ENCODE measurements at regions not wholly inside any gene's neighbourhood (a gene's known extent, or its start where the extent isn't known, plus 50 kb on each side); places are given as distances from the start of the nearest gene placed in this dataset.

GRCh38 chr6:50217841-50218240, 168.1 kb upstream of the DEFB112 start:
- Histone ChIP-seq H3K9me3 (ENCODE audit: control insufficient read depth, insufficient read depth, low read length) (no peaks in the 10 kb centered on the region), H3K4me3 (ENCODE audit: low read depth, low read length) (no peak overlapping the region)

GRCh38 chr6:50236164-50236563, 186.4 kb upstream of the DEFB112 start:
- no peak overlapping the region for H3K27ac ChIP-seq (ENCODE audit: low read depth, low read length)
- H3K9me3 ChIP-seq (ENCODE audit: control insufficient read depth, insufficient read depth, low read length) = no peaks in the 10 kb centered on the region
- no peaks in the 10 kb centered on the region for H3K4me1 ChIP-seq (ENCODE audit: control insufficient read depth, insufficient read depth, low read length)
- no peak overlapping the region for H3K9ac ChIP-seq (ENCODE audit: low read depth, low read length)
- H3K27me3 ChIP-seq (ENCODE audit: control insufficient read depth, insufficient read depth, low read length) = no peaks in the 10 kb centered on the region
- H3K4me3 ChIP-seq (ENCODE audit: low read depth, low read length) = no peak overlapping the region
- no peaks in the 10 kb centered on the region for H3K36me3 ChIP-seq (ENCODE audit: control insufficient read depth, insufficient read depth, low read length)

More at GRCh38 chr6:50217841-50218240, 168.1 kb upstream of the DEFB112 start:
- no peaks in the 10 kb centered on the region for H3K36me3 ChIP-seq (ENCODE audit: control insufficient read depth, insufficient read depth, low read length)
- H3K27ac ChIP-seq (ENCODE audit: low read depth, low read length) = no peak overlapping the region
- H3K4me1 ChIP-seq (ENCODE audit: control insufficient read depth, insufficient read depth, low read length) = no peaks in the 10 kb centered on the region
- H3K9ac ChIP-seq (ENCODE audit: low read depth, low read length) = no peak overlapping the region
- no peaks in the 10 kb centered on the region for H3K27me3 ChIP-seq (ENCODE audit: control insufficient read depth, insufficient read depth, low read length)

GRCh38 chr6:50239853-50240252, 190.1 kb upstream of the DEFB112 start:
- Histone ChIP-seq H3K27ac (ENCODE audit: low read depth, low read length) (no peak overlapping the region), H3K9me3 (ENCODE audit: control insufficient read depth, insufficient read depth, low read length) (no peaks in the 10 kb centered on the region), H3K4me3 (ENCODE audit: low read depth, low read length) (no peak overlapping the region), H3K4me1 (ENCODE audit: control insufficient read depth, insufficient read depth, low read length) (no peaks in the 10 kb centered on the region), H3K36me3 (ENCODE audit: control insufficient read depth, insufficient read depth, low read length) (no peaks in the 10 kb centered on the region), H3K9ac (ENCODE audit: low read depth, low read length) (no peak overlapping the region), H3K27me3 (ENCODE audit: control insufficient read depth, insufficient read depth, low read length) (no peaks in the 10 kb centered on the region)

- Histone ChIP-seq H3K9me3 (ENCODE audit: control insufficient read depth, insufficient read depth, low read length) (no peaks in the 10 kb centered on the region), H3K36me3 (ENCODE audit: control insufficient read depth, insufficient read depth, low read length) (no peaks in the 10 kb centered on the region), H3K4me3 (ENCODE audit: low read depth, low read length) (no peak overlapping the region), H3K9ac (ENCODE audit: low read depth, low read length) (no peak overlapping the region), H3K27me3 (ENCODE audit: control insufficient read depth, insufficient read depth, low read length) (no peaks in the 10 kb centered on the region), H3K4me1 (ENCODE audit: control insufficient read depth, insufficient read depth, low read length) (no peaks in the 10 kb centered on the region), H3K27ac (ENCODE audit: low read depth, low read length) (no peak overlapping the region)
Measured at GRCh38 chr6:50240986-50241385, 191.3 kb upstream of the DEFB112 start.

- H3K27me3 ChIP-seq (ENCODE audit: control insufficient read depth, insufficient read depth, low read length) = no peaks in the 10 kb centered on the region
- no peak overlapping the region for H3K27ac ChIP-seq (ENCODE audit: low read depth, low read length)
- no peaks in the 10 kb centered on the region for H3K36me3 ChIP-seq (ENCODE audit: control insufficient read depth, insufficient read depth, low read length)
- H3K4me3 ChIP-seq (ENCODE audit: low read depth, low read length) = no peak overlapping the region
- no peaks in the 10 kb centered on the region for H3K9me3 ChIP-seq (ENCODE audit: control insufficient read depth, insufficient read depth, low read length)
- H3K4me1 ChIP-seq (ENCODE audit: control insufficient read depth, insufficient read depth, low read length) = no peaks in the 10 kb centered on the region
- no peak overlapping the region for H3K9ac ChIP-seq (ENCODE audit: low read depth, low read length)
Measured at GRCh38 chr6:50249493-50249892, 199.8 kb upstream of the DEFB112 start.

- H3K9ac ChIP-seq (ENCODE audit: low read depth, low read length) = no peak overlapping the region
- no peaks in the 10 kb centered on the region for H3K27me3 ChIP-seq (ENCODE audit: control insufficient read depth, insufficient read depth, low read length)
- no peak overlapping the region for H3K4me3 ChIP-seq (ENCODE audit: low read depth, low read length)
- H3K4me1 ChIP-seq (ENCODE audit: control insufficient read depth, insufficient read depth, low read length) = no peaks in the 10 kb centered on the region
- H3K36me3 ChIP-seq (ENCODE audit: control insufficient read depth, insufficient read depth, low read length) = no peaks in the 10 kb centered on the region
- H3K9me3 ChIP-seq (ENCODE audit: control insufficient read depth, insufficient read depth, low read length) = peaks cover 37% of the 10 kb centered on the region
- H3K27ac ChIP-seq (ENCODE audit: low read depth, low read length) = no peak overlapping the region
Measured at GRCh38 chr6:50257322-50257721, 207.6 kb upstream of the DEFB112 start.

- no peaks in the 10 kb centered on the region for H3K4me1 ChIP-seq (ENCODE audit: control insufficient read depth, insufficient read depth, low read length)
- H3K9ac ChIP-seq (ENCODE audit: low read depth, low read length) = no peak overlapping the region
- H3K27me3 ChIP-seq (ENCODE audit: control insufficient read depth, insufficient read depth, low read length) = no peaks in the 10 kb centered on the region
- H3K27ac ChIP-seq (ENCODE audit: low read depth, low read length) = no peak overlapping the region
- peaks cover 40% of the 10 kb centered on the region for H3K9me3 ChIP-seq (ENCODE audit: control insufficient read depth, insufficient read depth, low read length)
- no peaks in the 10 kb centered on the region for H3K36me3 ChIP-seq (ENCODE audit: control insufficient read depth, insufficient read depth, low read length)
- H3K4me3 ChIP-seq (ENCODE audit: low read depth, low read length) = no peak overlapping the region
Measured at GRCh38 chr6:50259903-50260302, 210.2 kb upstream of the DEFB112 start.

- H3K9me3 ChIP-seq (ENCODE audit: control insufficient read depth, insufficient read depth, low read length) = peaks cover 19% of the 10 kb centered on the region; the same call in 1 of the 2 replicates
- no peak overlapping the region for H3K9ac ChIP-seq (ENCODE audit: low read depth, low read length)
- H3K36me3 ChIP-seq (ENCODE audit: control insufficient read depth, insufficient read depth, low read length) = no peaks in the 10 kb centered on the region
- no peaks in the 10 kb centered on the region for H3K27me3 ChIP-seq (ENCODE audit: control insufficient read depth, insufficient read depth, low read length)
- H3K4me1 ChIP-seq (ENCODE audit: control insufficient read depth, insufficient read depth, low read length) = peaks cover 4% of the 10 kb centered on the region; the same call in 1 of the 2 replicates
- no peak overlapping the region for H3K4me3 ChIP-seq (ENCODE audit: low read depth, low read length)
- no peak overlapping the region for H3K27ac ChIP-seq (ENCODE audit: low read depth, low read length)
Measured at GRCh38 chr6:50264995-50265571, 215.4 kb upstream of the DEFB112 start.

- Histone ChIP-seq H3K4me1 (ENCODE audit: control insufficient read depth, insufficient read depth, low read length) (peaks cover 12% of the 10 kb centered on the region; the same call in 1 of the 2 replicates), H3K9me3 (ENCODE audit: control insufficient read depth, insufficient read depth, low read length) (no peaks in the 10 kb centered on the region), H3K36me3 (ENCODE audit: control insufficient read depth, insufficient read depth, low read length) (no peaks in the 10 kb centered on the region), H3K27ac (ENCODE audit: low read depth, low read length) (no peak overlapping the region), H3K9ac (ENCODE audit: low read depth, low read length) (no peak overlapping the region; the same call in 1 of the 2 replicates), H3K27me3 (ENCODE audit: control insufficient read depth, insufficient read depth, low read length) (no peaks in the 10 kb centered on the region), H3K4me3 (ENCODE audit: low read depth, low read length) (no peak overlapping the region)
Measured at GRCh38 chr6:50270415-50270814, 220.7 kb upstream of the DEFB112 start.

GRCh38 chr6:50271266-50271665, 221.5 kb upstream of the DEFB112 start:
- no peak overlapping the region for H3K4me3 ChIP-seq (ENCODE audit: low read depth, low read length)
- no peaks in the 10 kb centered on the region for H3K9me3 ChIP-seq (ENCODE audit: control insufficient read depth, insufficient read depth, low read length)
- no peaks in the 10 kb centered on the region for H3K27me3 ChIP-seq (ENCODE audit: control insufficient read depth, insufficient read depth, low read length)
- peaks cover 12% of the 10 kb centered on the region; the same call in 1 of the 2 replicates for H3K4me1 ChIP-seq (ENCODE audit: control insufficient read depth, insufficient read depth, low read length)
- no peaks in the 10 kb centered on the region for H3K36me3 ChIP-seq (ENCODE audit: control insufficient read depth, insufficient read depth, low read length)
- H3K9ac ChIP-seq (ENCODE audit: low read depth, low read length) = no peak overlapping the region
- no peak overlapping the region for H3K27ac ChIP-seq (ENCODE audit: low read depth, low read length)

GRCh38 chr6:50271817-50272216, 222.1 kb upstream of the DEFB112 start:
- H3K27ac ChIP-seq (ENCODE audit: low read depth, low read length) = no peak overlapping the region

More at GRCh38 chr6:50271817-50272216, 222.1 kb upstream of the DEFB112 start:
- no peak overlapping the region for H3K4me3 ChIP-seq (ENCODE audit: low read depth, low read length)
- H3K4me1 ChIP-seq (ENCODE audit: control insufficient read depth, insufficient read depth, low read length) = peaks cover 12% of the 10 kb centered on the region; the same call in 1 of the 2 replicates
- no peaks in the 10 kb centered on the region for H3K36me3 ChIP-seq (ENCODE audit: control insufficient read depth, insufficient read depth, low read length)
- H3K9ac ChIP-seq (ENCODE audit: low read depth, low read length) = no peak overlapping the region
- no peaks in the 10 kb centered on the region for H3K9me3 ChIP-seq (ENCODE audit: control insufficient read depth, insufficient read depth, low read length)
- no peaks in the 10 kb centered on the region for H3K27me3 ChIP-seq (ENCODE audit: control insufficient read depth, insufficient read depth, low read length)
